ENCODE measurements at regions not wholly inside any gene's neighbourhood (a gene's known extent, or its start where the extent isn't known, plus 50 kb on each side); places are given as distances from the start of the nearest gene placed in this dataset.

DNA sequence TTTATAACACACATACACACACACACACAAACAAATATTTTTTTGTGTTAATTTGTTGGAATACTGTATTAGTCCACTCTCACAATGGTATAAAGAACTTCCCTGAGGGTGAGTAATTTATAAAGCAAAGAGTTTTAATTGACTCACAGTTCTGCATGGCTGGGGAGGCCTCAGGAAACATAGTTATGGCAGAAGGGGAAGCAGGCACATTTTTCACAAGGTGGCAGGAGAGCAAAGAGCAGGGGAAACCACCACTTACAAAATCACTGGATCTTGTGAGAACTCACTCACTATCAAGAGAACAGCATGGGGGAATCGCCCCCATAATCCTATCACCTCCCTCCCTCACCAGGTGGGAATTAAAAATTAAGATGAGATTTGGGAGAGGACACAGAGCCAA is 205.4 kb upstream of the PTPRD start:
- TF ChIP-seq, protein P1, sequence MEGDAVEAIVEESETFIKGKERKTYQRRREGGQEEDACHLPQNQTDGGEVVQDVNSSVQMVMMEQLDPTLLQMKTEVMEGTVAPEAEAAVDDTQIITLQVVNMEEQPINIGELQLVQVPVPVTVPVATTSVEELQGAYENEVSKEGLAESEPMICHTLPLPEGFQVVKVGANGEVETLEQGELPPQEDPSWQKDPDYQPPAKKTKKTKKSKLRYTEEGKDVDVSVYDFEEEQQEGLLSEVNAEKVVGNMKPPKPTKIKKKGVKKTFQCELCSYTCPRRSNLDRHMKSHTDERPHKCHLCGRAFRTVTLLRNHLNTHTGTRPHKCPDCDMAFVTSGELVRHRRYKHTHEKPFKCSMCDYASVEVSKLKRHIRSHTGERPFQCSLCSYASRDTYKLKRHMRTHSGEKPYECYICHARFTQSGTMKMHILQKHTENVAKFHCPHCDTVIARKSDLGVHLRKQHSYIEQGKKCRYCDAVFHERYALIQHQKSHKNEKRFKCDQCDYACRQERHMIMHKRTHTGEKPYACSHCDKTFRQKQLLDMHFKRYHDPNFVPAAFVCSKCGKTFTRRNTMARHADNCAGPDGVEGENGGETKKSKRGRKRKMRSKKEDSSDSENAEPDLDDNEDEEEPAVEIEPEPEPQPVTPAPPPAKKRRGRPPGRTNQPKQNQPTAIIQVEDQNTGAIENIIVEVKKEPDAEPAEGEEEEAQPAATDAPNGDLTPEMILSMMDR (IDR thresholded peaks at IDR 0.05; ENCODE audit: poor library complexity) = no peak
- no peak for TF ChIP-seq EZH2phosphoT487 (IDR thresholded peaks at IDR 0.05; ENCODE audit: low read depth, severe bottlenecking, unreplicated experiment)

Measured in hepatocyte (in vitro differentiated cells).